Fibroblast of peridontal ligament (primary cell): ENCODE measurements at regions not wholly inside any gene's neighbourhood (a gene's known extent, or its start where the extent isn't known, plus 50 kb on each side); places are given as distances from the start of the nearest gene placed in this dataset.

Experiments used
- DNase-seq: peaks from one replicate; pipeline ENCODE4 v3.0.0-alpha.2; 2010; ENCODE audit errors: extremely low read depth

- DNase-seq, result no peak
Measured at GRCh38 chr4:59068722-59069418, 1958.7 kb upstream of the IGFBP7 start.

DNA sequence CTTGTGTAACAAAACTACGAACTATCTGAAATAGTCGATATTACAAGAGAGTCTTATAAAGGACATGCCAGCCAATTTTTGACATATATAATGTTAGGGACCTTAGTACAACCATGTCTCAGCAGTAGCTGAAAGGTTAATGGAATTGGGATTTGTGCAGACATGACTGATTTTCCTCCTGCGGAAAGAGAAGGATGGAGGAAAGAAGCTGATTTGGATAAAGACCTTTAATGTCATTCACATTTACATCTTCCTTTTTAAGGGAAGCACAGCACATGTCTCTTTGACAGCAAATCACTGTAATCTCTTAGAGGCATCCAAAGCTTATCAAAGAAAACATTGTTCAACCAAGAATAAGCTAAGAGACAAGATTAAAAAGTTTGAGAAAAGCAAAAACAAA is 1976.2 kb upstream of the IGFBP7 start:
- no peak for DNase-seq

DNA sequence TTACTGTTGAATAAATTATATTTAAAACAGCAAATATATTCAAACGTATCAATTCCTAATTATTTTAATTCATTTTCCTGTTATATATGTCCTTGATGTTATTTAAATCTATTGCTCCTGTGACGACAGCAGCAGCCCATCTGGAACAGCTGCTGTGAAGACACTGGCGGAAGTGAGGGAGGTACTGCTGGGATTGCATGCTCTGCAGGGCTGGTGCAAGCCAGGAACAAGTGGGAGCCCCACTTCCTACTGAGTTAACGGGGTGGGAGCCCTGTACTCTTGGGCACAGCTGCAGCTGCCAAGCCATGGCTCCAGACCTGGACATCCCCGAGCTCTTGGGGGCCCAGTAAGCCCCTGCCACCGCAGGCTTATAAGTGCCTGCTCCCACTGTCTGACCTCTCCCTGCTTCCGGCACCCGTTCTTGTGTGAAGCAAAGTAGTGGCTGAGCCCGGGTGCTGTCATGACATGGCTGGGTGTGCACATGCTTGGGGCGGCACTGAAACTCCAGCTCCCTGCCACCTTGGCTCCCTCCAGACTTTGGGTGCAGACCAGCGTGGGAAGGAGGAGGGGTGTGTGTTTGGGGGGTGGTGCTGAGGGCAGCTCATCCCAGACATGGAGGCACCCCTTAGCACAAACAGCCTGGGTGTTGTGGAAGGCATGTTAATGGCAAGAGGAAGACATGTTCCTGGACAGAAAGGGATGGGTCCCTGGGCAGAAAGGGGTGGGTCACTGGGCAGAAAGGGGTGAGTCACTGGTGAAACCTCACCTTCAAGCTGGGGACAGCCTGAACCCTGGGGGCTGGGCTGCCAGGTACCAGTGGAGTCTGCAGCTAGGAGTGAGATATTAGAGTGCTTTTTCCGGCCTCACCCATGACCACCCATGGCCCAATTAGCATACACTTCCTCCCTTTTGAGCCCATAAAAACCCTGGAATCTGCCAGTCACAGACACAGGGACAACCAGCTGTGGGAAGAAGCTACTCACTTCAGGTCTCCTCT is 1981.3 kb upstream of the IGFBP7 start:
- DNase-seq, result no peak

- DNase-seq, result no peak
Measured at GRCh38 chr4:59094505-59094904, 1984.3 kb upstream of the IGFBP7 start.

DNA sequence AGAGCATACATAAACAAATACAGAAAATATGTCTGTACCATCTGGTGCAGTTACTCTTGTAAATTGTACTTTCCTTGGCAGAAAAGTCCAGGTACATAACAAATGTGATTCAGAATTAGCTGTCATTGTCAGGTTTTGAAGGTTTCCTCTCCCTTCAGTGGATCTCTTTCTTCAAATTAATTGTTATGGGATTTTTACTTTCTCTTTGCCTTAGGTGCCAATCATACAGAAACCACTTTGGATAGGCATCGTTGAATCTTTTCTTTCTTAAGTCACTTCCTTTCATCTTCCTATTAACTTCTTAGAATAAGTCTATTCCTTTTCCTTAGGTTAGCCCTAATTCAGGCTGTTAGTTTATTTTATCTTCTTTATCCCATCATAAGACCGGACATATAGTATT is 1992.1 kb upstream of the IGFBP7 start:
- DNase-seq, result no peak

- no peak for DNase-seq
Measured at GRCh38 chr4:59120287-59120814, 2010.2 kb upstream of the IGFBP7 start.

- DNase-seq, result no peak
Measured at GRCh38 chr4:59122626-59123025, 2012.4 kb upstream of the IGFBP7 start.

GRCh38 chr4:59126159-59126558 is 2016.0 kb upstream of the IGFBP7 start:
- no peak for DNase-seq

DNA sequence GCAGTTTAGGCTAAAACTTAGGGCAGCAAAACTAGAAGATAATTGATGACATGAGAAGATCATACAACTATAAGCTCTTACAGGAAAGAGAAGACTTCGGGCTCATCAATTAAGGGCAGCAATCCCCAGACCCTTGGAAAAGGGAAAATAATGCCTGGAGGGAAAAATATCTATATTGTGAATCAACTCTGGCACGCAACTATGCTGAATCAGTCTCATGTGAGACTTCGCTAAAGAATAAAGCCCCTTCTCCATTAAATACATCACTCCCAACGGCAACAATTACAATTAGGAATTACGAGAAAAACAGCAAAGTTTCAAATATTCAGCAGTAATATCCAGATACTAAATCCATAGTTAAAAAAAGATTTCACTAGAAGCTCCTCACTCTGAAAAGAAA is 2016.8 kb upstream of the IGFBP7 start:
- DNase-seq, result no peak

DNA sequence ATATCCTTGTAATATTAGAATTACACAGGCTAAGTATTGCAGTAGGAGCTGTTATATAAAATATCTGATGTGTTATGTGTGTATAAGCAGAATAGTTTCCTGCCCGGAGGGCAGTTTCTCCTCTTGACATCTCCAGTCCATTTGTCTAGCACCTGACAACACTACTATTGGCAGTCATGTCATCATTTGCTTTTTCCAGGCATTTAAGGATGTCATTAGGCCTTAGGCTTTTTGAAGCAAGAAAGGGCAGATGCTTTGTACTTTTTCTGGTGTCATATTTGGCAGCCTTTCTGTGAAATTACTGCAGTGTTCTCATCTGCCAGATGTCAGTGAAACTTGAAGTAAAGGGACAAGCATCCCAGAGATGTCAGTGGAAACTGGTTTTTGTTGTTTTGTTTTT is 2017.6 kb upstream of the IGFBP7 start:
- no peak for DNase-seq

DNA sequence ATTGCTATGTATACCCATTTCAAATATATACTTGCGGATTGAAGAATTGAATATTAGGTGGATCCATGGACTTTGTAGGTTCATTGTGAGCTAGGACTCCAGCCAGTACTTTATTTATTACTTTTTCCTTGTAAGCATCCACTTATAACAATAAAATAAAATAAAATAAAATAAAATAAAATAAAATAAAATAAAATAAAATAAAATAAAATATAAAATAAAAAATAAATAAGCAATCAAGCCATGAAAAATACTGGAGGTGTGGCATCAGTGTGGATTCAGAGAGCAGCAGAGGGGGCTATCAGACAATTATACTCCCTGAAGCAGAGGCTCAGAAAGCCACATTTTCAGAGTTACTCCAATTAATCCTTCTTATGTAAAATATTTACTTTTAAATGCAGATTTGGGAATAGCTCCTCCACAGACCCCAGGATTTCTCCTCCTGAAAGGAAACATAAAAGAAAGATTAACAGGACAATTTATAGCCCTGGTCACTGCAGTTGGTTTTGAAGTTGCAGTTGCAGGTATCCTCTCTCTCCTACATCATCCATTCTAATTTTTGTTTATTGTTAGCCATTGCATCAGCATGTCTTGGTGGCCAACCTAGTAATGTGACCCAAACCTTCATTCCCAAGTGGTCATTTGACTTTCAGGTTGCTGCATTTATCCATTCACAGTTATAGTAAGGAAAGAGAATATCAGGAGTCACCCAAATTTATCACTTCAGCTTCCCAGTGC is 2025.2 kb upstream of the IGFBP7 start:
- DNase-seq, result no peak

DNA sequence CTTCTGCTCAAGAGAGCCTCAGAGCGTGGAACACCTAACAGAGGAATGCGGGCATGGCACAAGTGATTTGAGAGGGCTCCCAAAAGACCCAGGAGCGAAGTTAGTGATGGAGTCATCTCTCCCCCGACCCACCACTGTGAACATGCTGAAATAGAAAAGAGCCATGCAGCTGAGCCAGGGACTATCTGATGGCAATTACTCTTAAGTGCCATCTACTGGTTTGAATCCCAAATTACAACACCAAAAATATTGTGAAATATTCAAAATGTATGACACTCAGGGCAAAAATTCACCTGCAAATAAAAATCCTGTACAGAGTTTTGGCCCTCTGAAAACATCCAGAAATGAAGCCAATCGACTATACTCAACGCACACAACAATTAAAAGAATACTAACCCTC is 2038.9 kb upstream of the ADGRL3 start:
- DNase-seq, result no peak

GRCh38 chr4:59175617-59176016 is 2024.5 kb upstream of the ADGRL3 start:
- no peak for DNase-seq

GRCh38 chr4:59179372-59179771 is 2020.8 kb upstream of the ADGRL3 start:
- DNase-seq, result no peak

DNA sequence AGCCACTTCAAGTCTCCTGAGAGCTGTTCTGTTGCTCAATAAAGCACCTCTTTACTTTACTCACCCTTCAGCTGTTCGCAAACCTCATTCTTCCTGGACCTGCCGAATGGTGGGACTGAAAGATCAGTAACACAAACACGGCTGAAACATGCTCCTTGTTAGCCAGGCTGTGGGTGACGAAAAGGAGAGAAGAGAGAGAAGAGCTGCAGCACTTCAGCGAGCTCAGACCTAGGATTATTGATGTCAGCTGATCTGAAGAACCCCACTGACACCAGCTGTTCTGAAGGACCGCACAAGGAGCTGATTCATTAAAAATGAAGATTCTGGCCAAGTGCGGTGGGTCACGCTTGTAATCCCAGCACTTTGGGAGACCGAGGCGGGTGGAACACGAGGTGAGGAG is 2020.0 kb upstream of the ADGRL3 start:
- DNase-seq, result no peak

DNA sequence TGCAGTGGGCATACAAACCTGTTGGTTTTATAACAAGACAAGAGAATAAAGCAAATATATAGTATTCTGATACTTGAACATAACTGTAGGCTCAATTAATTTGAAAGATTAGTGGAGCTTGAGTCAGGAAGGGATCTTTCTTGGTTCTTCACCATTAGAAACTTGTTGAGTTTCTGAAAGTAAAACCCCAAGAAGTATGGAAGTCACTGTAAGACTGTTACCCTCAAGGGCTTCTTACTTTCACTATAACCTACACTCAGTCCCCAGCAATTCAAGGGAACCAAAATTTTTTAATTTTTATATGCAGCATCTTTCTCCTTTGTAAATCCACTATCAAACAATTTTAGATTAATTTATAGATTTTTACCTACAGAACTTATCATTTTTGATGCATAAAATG is 2019.2 kb upstream of the ADGRL3 start:
- DNase-seq, result no peak

DNA sequence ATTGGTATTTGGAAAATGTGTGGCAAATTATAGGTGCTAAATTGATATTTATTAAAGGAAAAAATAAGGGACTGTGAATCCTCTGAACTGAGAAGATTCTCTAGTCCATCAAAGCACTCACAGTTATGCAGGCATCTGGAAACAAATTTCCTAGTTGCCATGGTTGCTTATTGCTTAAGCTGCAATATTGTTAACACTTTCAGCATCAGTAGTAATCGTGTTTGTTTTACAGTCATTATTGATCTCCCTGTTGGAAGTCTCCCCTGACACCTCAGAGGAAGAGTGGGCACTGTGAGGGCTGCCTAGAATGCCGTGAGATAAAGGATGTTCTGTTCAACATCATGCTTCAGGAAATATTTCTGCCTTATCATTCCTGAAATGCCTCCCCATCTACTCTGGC is 2004.3 kb upstream of the ADGRL3 start:
- no peak for DNase-seq

GRCh38 chr4:59200992-59201391 is 1999.1 kb upstream of the ADGRL3 start:
- no peak for DNase-seq

DNA sequence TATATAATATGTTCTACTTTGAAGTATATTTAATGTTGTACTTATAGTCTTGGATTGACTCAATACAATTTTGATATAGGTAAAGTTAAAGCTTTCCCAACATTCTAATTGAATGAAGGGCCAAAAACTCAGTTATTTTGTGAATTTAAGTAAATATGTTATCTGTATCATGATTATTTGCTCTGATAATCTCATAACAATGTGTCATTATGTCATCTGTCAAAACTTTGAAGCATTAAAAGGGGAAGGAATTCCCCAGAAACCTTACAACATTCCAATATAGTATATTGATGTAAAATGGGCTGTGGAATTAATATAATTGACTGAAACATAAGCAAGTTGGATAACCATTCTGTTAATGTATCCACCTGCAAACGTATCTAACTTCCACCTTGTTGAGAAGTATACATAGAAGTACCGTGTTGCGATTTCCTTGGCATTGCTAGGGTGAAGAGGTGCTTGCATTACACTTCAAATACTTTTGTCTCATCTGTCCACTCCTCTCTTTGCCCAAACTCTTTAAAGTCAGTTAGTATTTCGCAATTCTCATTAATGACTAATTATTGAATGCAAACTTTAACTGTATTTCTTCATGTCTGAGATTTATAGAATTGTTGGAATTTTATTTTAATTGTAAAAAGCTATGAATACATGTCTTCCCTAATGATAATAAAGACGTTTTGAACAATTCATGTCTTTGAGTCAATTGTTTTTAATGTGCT is 1982.1 kb upstream of the ADGRL3 start:
- DNase-seq, result no peak

DNA sequence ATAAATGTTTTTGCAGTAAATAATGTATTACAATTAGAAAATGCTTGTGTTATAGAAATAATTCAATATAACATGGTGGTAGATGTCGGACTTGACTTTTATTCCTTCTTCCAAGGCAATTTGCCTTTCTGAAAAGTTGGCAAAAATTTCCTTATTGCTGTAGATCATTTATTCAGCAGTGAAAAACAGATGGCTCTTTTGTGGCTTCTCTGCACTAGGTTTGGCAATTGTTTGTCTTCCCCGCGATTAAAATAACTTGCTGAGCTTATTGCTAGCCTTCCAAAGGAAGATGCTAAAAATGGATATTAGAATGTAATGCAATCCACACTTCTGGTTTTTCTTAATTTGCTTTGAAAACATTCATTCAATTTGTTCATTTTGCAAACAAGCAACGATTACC is 1977.9 kb upstream of the ADGRL3 start:
- DNase-seq, result no peak

DNA sequence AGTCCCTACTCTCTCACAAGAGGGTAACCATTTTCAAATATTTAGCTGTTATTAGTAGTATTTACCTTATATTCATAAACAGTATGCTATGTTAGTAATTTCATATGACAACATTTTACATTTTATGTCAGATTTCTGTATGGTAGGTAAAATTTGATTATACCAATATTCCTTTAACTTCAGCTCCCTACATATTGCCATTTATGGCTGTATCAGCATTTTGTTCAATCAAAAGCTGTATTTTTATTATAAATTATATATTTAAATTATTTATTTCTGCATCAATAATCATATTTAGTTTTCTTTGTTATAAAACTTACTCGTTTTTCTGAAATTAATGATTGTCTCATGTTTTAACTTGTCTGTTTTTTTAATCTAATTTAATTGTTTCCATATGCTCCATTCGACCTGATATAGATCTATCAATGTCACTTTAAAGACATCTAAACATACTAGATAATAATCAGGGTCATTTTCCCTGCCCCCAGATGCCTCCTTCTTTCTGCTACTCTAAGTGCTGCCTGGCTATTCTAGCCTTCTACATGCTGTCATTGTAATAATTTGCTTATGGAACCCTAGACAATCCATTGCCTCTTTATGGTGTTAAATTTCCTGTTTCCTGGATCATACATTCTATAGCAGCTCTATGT is 1976.7 kb upstream of the ADGRL3 start:
- DNase-seq, result no peak
